HepG2 (cell line): ENCODE measurements at regions not wholly inside any gene's neighbourhood (a gene's known extent, or its start where the extent isn't known, plus 50 kb on each side); places are given as distances from the start of the nearest gene placed in this dataset.

ENCODE experiments used
- MYNN ChIP-seq: sonication (generic); formaldehyde crosslinking; IDR thresholded peaks from 2 replicates; pipeline ENCODE4 v1.4.0; 2020; ENCODE audit warnings: mild to moderate bottlenecking, low read depth, missing genetic modification reagents
- RBAK ChIP-seq: sonication (generic); formaldehyde crosslinking; IDR thresholded peaks from 2 replicates; pipeline ENCODE4 v1.5.1; 2020; ENCODE audit warnings: mild to moderate bottlenecking, missing genetic modification reagents
- SALL1 ChIP-seq: sonication (generic); formaldehyde crosslinking; IDR thresholded peaks from 2 replicates; pipeline ENCODE4 v1.8.0; 2022; ENCODE audit warnings: mild to moderate bottlenecking, missing genetic modification reagents

- TF ChIP-seq SALL1 (no peak), MYNN (CRISPR knock-in tag) (no peak), RBAK (no peak)
Observed at GRCh38 chr9:118721276-118721675, 648.0 kb downstream of the BRINP1 start.
